ENCODE measurements at regions not wholly inside any gene's neighbourhood (a gene's known extent, or its start where the extent isn't known, plus 50 kb on each side); places are given as distances from the start of the nearest gene placed in this dataset.

- FAIRE-seq (no peak), DNase-seq (ENCODE audit: low read depth) (no peak)
- Histone ChIP-seq H3K27me3 (ENCODE audit: control insufficient read depth, insufficient read depth, low read length) (no peaks in the 10 kb centered on the region), H3K36me3 (ENCODE audit: control insufficient read depth, insufficient read depth, low read length) (no peaks in the 10 kb centered on the region), H3K4me3 (ENCODE audit: low read depth, low read length) (no peak overlapping the region)
- TF ChIP-seq CTCF (IDR thresholded peaks at IDR 0.05; ENCODE audit: insufficient read depth, low read length, severe bottlenecking): no peak
Measured at GRCh38 chr22:49642331-49642730, 185.3 kb downstream of the BRD1 start.

DNA sequence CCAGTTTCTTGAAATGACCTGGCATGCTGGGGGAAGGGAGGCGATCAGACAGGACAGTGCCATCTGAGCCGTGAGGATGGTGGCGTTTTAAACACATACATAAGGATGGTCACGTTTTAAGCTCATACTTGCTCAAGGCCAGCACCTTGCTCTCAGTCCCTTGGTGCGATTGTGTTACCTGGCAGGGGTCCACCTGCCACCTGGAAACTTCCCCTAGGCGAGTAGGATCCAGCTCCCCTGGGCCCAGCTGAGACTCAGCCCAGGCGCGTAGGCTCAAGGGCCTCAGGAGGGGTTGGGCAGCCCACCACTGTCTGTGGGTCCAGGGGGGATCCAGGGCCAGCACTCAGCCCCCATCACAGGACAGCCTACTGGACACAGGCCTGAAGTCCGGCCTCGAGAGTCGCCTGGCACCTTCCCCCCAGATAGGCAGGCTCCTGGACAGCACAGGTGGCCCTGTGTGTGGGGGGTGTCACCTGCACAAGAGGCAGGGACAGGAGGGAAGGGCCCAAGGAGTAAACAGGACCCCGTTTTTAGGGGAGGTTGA is 185.8 kb downstream of the BRD1 start:
- TF ChIP-seq CTCF (IDR thresholded peaks at IDR 0.05; ENCODE audit: insufficient read depth, low read length, severe bottlenecking): no peak
- H3K27me3 ChIP-seq (ENCODE audit: control insufficient read depth, insufficient read depth, low read length): no peaks in the 10 kb centered on the region
- peak; percentile 32 for FAIRE-seq

GRCh38 chr22:49640366-49641095 is 187.1 kb downstream of the BRD1 start:
- no peak overlapping the region for H3K4me3 ChIP-seq (ENCODE audit: low read depth, low read length)
- DNase-seq (ENCODE audit: low read depth): no peak
- TF ChIP-seq CTCF (IDR thresholded peaks at IDR 0.05; ENCODE audit: insufficient read depth, low read length, severe bottlenecking): no peak

More for the DNA sequence above, 185.8 kb downstream of the BRD1 start:
- Histone ChIP-seq H3K36me3 (ENCODE audit: control insufficient read depth, insufficient read depth, low read length) (no peaks in the 10 kb centered on the region), H3K4me3 (ENCODE audit: low read depth, low read length) (no peak overlapping the region)
- no peak for DNase-seq (ENCODE audit: low read depth)

GRCh38 chr22:49639956-49640355 is 187.7 kb downstream of the BRD1 start:
- FAIRE-seq (no peak), DNase-seq (ENCODE audit: low read depth) (no peak)
- Histone ChIP-seq H3K27me3 (ENCODE audit: control insufficient read depth, insufficient read depth, low read length) (no peaks in the 10 kb centered on the region), H3K36me3 (ENCODE audit: control insufficient read depth, insufficient read depth, low read length) (no peaks in the 10 kb centered on the region), H3K4me3 (ENCODE audit: low read depth, low read length) (no peak overlapping the region)
- TF ChIP-seq CTCF (IDR thresholded peaks at IDR 0.05; ENCODE audit: insufficient read depth, low read length, severe bottlenecking): no peak

More at GRCh38 chr22:49640366-49641095, 187.1 kb downstream of the BRD1 start:
- H3K36me3 ChIP-seq (ENCODE audit: control insufficient read depth, insufficient read depth, low read length): no peaks in the 10 kb centered on the region
- no peaks in the 10 kb centered on the region for H3K27me3 ChIP-seq (ENCODE audit: control insufficient read depth, insufficient read depth, low read length)
- FAIRE-seq: no peak

GRCh38 chr22:49638788-49639187 is 188.9 kb downstream of the BRD1 start:
- H3K27me3 ChIP-seq (ENCODE audit: control insufficient read depth, insufficient read depth, low read length): no peaks in the 10 kb centered on the region
- FAIRE-seq (no peak), DNase-seq (ENCODE audit: low read depth) (no peak)
- H3K36me3 ChIP-seq (ENCODE audit: control insufficient read depth, insufficient read depth, low read length): no peaks in the 10 kb centered on the region
- TF ChIP-seq CTCF (IDR thresholded peaks at IDR 0.05; ENCODE audit: insufficient read depth, low read length, severe bottlenecking): no peak
- no peak overlapping the region for H3K4me3 ChIP-seq (ENCODE audit: low read depth, low read length)

Data from bronchial epithelial cell (primary cell).